MM.1S (cell line): ENCODE measurements at regions not wholly inside any gene's neighbourhood (a gene's known extent, or its start where the extent isn't known, plus 50 kb on each side); places are given as distances from the start of the nearest gene placed in this dataset.

ENCODE experiments used
- DNase-seq: peaks from one replicate; pipeline ENCODE4 v3.0.0-alpha.2; 2015
- H2AFZ ChIP-seq: fragments of 300-600 bp; sonication (generic); 2 replicates; pipeline ENCODE4 v1.6.0; 2016; ENCODE audit warnings: antibody characterized with exemption, low read length
- H3F3A ChIP-seq: fragments of 300-600 bp; sonication (generic); 2 replicates; pipeline ENCODE4 v1.6.1; 2016; ENCODE audit warnings: mild to moderate bottlenecking, antibody characterized with exemption, low read length, moderate library complexity, mixed read lengths; ENCODE audit not compliant: insufficient read depth
- H3K27ac ChIP-seq: fragments of 300-600 bp; sonication (generic); 2 replicates; pipeline ENCODE4 v1.5.1; 2016; ENCODE audit warnings: mild to moderate bottlenecking, low read length
- H3K27me3 ChIP-seq: fragments of 300-600 bp; sonication (generic); replicated peaks from 2 replicates; pipeline ENCODE4 v1.6.0; 2016; ENCODE audit warnings: low read length; ENCODE audit not compliant: insufficient read depth
- H3K36me3 ChIP-seq: fragments of 300-600 bp; sonication (generic); replicated peaks from 2 replicates; pipeline ENCODE4 v1.6.1; 2016; ENCODE audit warnings: mild to moderate bottlenecking, low read length, mixed read lengths; ENCODE audit not compliant: insufficient read depth
- H3K4me1 ChIP-seq: fragments of 300-600 bp; sonication (generic); 2 replicates; pipeline ENCODE4 v1.6.1; 2016; ENCODE audit warnings: low read length, mixed read lengths
- H3K4me2 ChIP-seq: fragments of 300-600 bp; sonication (generic); 2 replicates; pipeline ENCODE4 v1.6.0; 2016; ENCODE audit warnings: low read depth, low read length
- H3K4me3 ChIP-seq: fragments of 300-600 bp; sonication (generic); 2 replicates; pipeline ENCODE4 v1.5.1; 2016; ENCODE audit warnings: low read length, mixed read lengths
- H3K79me2 ChIP-seq: fragments of 300-600 bp; sonication (generic); 2 replicates; pipeline ENCODE4 v1.6.1; 2016; ENCODE audit warnings: mixed run types, low read length, mixed read lengths
- H3K9ac ChIP-seq: fragments of 300-600 bp; sonication (generic); 2 replicates; pipeline ENCODE4 v1.6.1; 2016; ENCODE audit warnings: low read length, mixed read lengths
- H3K9me2 ChIP-seq: fragments of 300-600 bp; sonication (generic); replicated peaks from 2 replicates; pipeline ENCODE4 v1.6.1; 2016; ENCODE audit warnings: mild to moderate bottlenecking, low read length, mixed read lengths; ENCODE audit not compliant: insufficient read depth
- H3K9me3 ChIP-seq: fragments of 300-600 bp; sonication (generic); replicated peaks from 2 replicates; pipeline ENCODE4 v1.6.1; 2016; ENCODE audit warnings: mild to moderate bottlenecking, low read length, mixed read lengths; ENCODE audit not compliant: insufficient read depth
- H4K20me1 ChIP-seq: fragments of 300-600 bp; sonication (generic); 2 replicates; pipeline ENCODE4 v1.6.1; 2016; ENCODE audit warnings: mild to moderate bottlenecking, low read length, moderate library complexity, mixed read lengths; ENCODE audit not compliant: insufficient read depth
- EZH2 ChIP-seq: fragments of 300-600 bp; sonication (generic); optimal IDR thresholded peaks from 2 replicates; pipeline ENCODE3; 2017; ENCODE audit warnings: low read depth, mild to moderate bottlenecking, antibody characterized with exemption, low read length, mixed read lengths
- EZH2phosphoT487 ChIP-seq: fragments of 300-600 bp; sonication (generic); IDR thresholded peaks from 2 replicates; pipeline ENCODE4 v1.6.1; 2018; ENCODE audit warnings: antibody characterized with exemption, low read length
- TF ChIP-seq, protein P1 (sequence below): fragments of 300-600 bp; sonication (generic); IDR thresholded peaks from 2 replicates; pipeline ENCODE4 v1.5.1; 2016; ENCODE audit warnings: antibody characterized with exemption, low read length, mixed read lengths

DNA sequence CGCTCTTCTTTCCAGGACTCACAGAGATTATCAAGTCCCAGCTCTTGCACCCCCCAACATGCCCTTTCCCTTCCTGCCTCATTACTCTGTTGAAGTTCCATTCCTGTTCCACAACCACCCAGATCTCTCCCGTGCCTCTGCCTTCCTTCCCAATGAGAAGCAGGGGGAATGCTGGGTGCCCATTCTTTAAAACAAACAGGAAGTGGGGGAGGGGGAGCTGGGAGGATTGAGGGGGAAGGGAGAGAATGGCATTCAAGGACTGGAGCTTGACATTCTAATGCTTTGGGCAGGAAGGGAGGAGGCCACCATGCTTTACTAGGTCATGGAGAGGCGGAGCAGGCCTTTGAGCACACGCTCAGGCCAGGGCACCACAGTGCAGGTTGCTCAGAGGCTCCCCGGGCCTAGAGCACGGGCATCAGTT is 150.3 kb upstream of the IRF2BP2 start:
- no peak overlapping the region for H3K4me3 ChIP-seq
- no peak for DNase-seq
- H3F3A ChIP-seq, result no peaks in the 10 kb centered on the region
- H3K79me2 ChIP-seq, result no peaks in the 10 kb centered on the region
- no peaks in the 10 kb centered on the region for H3K36me3 ChIP-seq
- no peak overlapping the region for H2AFZ ChIP-seq
- H4K20me1 ChIP-seq, result no peaks in the 10 kb centered on the region
- H3K4me1 ChIP-seq, result peaks cover 13% of the 10 kb centered on the region
- no peaks in the 10 kb centered on the region for H3K9me3 ChIP-seq
- H3K27ac ChIP-seq, result no peak overlapping the region
- H3K27me3 ChIP-seq, result no peaks in the 10 kb centered on the region
- TF ChIP-seq EZH2phosphoT487 (no peak), EZH2 (no peak)
- TF ChIP-seq, protein P1, sequence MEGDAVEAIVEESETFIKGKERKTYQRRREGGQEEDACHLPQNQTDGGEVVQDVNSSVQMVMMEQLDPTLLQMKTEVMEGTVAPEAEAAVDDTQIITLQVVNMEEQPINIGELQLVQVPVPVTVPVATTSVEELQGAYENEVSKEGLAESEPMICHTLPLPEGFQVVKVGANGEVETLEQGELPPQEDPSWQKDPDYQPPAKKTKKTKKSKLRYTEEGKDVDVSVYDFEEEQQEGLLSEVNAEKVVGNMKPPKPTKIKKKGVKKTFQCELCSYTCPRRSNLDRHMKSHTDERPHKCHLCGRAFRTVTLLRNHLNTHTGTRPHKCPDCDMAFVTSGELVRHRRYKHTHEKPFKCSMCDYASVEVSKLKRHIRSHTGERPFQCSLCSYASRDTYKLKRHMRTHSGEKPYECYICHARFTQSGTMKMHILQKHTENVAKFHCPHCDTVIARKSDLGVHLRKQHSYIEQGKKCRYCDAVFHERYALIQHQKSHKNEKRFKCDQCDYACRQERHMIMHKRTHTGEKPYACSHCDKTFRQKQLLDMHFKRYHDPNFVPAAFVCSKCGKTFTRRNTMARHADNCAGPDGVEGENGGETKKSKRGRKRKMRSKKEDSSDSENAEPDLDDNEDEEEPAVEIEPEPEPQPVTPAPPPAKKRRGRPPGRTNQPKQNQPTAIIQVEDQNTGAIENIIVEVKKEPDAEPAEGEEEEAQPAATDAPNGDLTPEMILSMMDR, result no peak
- H3K9ac ChIP-seq, result no peak overlapping the region
- H3K4me2 ChIP-seq, result no peak overlapping the region
- no peaks in the 10 kb centered on the region for H3K9me2 ChIP-seq

DNA sequence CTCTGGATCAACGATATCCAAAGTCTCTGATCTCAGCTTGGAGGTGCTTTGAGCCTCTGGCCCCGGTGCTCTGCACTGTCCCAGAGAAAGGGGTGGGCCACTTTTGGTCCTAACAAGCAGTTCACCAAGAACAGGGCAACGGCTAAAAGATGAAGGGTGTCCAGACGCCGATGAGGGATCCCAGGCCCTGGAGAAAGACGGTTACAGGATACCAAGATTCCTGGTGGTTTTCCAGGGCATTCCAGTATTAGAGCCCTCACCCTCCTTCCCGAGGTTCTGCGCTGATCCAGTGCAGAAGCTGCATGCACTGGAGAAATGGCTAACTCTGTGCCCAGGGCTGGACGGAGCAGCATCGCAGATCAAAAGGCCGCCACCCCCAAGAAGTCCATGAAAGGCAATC is 149.9 kb upstream of the IRF2BP2 start:
- Histone ChIP-seq H3K9ac (no peak overlapping the region), H4K20me1 (no peaks in the 10 kb centered on the region), H3K27ac (no peak overlapping the region), H3K36me3 (no peaks in the 10 kb centered on the region), H3K4me3 (no peak overlapping the region), H3K79me2 (no peaks in the 10 kb centered on the region), H3F3A (no peaks in the 10 kb centered on the region), H3K27me3 (no peaks in the 10 kb centered on the region), H3K9me3 (no peaks in the 10 kb centered on the region), H3K9me2 (no peaks in the 10 kb centered on the region), H2AFZ (no peak overlapping the region), H3K4me2 (no peak overlapping the region), H3K4me1 (peaks cover 13% of the 10 kb centered on the region)
- no peak for DNase-seq
- TF ChIP-seq EZH2 (no peak), EZH2phosphoT487 (no peak)
- TF ChIP-seq, protein P1, result no peak

DNA sequence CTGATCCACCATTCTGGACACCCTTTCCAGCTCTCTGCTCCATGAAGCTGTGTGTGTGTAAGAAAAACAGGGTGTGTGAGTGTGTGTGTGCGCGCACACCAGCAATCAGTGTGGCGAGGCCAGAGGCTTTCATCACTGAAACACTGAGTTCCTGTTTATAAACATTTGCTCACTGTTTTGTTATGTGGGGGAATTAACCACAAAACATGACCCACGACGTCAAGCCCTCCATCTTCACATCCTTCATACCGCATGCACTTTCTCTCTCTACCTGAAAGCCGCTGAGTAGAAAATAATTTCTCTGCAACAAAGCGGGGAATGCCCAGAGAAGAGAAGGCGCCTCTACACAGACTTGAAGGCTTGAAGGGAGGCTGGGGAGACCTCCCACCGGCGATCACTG is 148.9 kb upstream of the IRF2BP2 start:
- TF ChIP-seq EZH2phosphoT487, result no peak
- no peak for TF ChIP-seq EZH2
- TF ChIP-seq, protein P1, result no peak
- no peaks in the 10 kb centered on the region for H3F3A ChIP-seq
- H2AFZ ChIP-seq, result no peak overlapping the region
- peaks cover 8% of the 10 kb centered on the region for H3K4me1 ChIP-seq
- H3K27me3 ChIP-seq, result no peaks in the 10 kb centered on the region
- H3K4me3 ChIP-seq, result no peak overlapping the region
- DNase-seq, result no peak
- H3K27ac ChIP-seq, result no peak overlapping the region
- H3K9ac ChIP-seq, result no peak overlapping the region
- H3K4me2 ChIP-seq, result no peak overlapping the region
- no peaks in the 10 kb centered on the region for H3K36me3 ChIP-seq
- H3K79me2 ChIP-seq, result no peaks in the 10 kb centered on the region
- H3K9me2 ChIP-seq, result no peaks in the 10 kb centered on the region
- no peaks in the 10 kb centered on the region for H4K20me1 ChIP-seq
- H3K9me3 ChIP-seq, result no peaks in the 10 kb centered on the region
